ENCODE measurements at regions not wholly inside any gene's neighbourhood (a gene's known extent, or its start where the extent isn't known, plus 50 kb on each side); places are given as distances from the start of the nearest gene placed in this dataset.
A peak's percentile ranks its signal among the peaks of the same experiment; 100 is the strongest.

DNA sequence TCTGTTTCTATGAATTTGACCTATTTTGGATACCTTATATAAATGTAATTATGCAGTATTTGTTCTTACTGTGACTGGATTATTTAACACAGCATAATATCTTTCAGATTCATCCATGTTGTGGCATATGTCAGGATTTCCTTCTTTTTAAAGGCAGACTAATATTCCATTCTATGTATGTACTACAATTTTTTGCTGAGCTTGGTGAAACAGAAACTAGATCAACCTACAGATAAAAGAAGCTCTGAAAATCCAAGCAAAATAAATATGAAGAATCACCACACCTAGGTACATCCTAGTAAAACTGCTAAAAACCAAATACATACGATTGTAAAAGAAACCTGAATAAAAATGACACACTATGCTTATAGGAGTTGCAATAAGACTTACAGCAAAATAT lies 300.5 kb downstream of the HTR7 start:
- no peak for DNase-seq
- Histone ChIP-seq H3K4me3 (ENCODE audit: insufficient read depth, low read depth, low read length) (no peak overlapping the region), H3K36me3 (replicated peaks; ENCODE audit: control insufficient read depth, insufficient read depth, low read length) (no peaks in the 10 kb centered on the region), H3K27me3 (ENCODE audit: control insufficient read depth, insufficient read depth, low read length) (no peaks in the 10 kb centered on the region)

- no peak for DNase-seq
These were observed 297.5 kb downstream of the HTR7 start for GRCh38 chr10:90560331-90560730.

DNA sequence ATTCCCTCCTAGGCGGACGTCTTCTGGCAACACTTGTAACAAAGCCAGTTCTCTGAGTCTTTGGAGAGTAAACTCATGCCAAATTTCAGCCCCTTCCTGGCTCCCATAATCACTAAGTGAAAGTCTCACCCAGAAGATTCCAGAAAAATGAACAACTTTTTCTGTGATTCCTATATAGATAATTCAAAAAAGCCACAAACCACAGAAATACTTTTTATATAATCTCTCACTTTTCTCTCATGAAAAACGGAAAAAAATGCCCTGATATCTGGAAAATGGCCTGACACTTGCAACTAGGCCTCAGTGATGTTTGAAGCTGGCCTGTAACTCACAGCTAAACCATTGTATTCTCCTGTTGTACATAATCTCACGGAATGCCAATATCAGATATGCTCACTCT lies 296.2 kb downstream of the HTR7 start:
- no peaks in the 10 kb centered on the region for H3K27me3 ChIP-seq (ENCODE audit: control insufficient read depth, insufficient read depth, low read length)
- no peak for DNase-seq
- no peaks in the 10 kb centered on the region for H3K36me3 ChIP-seq (replicated peaks; ENCODE audit: control insufficient read depth, insufficient read depth, low read length)
- H3K4me3 ChIP-seq (ENCODE audit: insufficient read depth, low read depth, low read length) = no peak overlapping the region

More at GRCh38 chr10:90560331-90560730, 297.5 kb downstream of the HTR7 start:
- H3K27me3 ChIP-seq (ENCODE audit: control insufficient read depth, insufficient read depth, low read length) = no peaks in the 10 kb centered on the region
- no peaks in the 10 kb centered on the region for H3K36me3 ChIP-seq (replicated peaks; ENCODE audit: control insufficient read depth, insufficient read depth, low read length)
- no peak overlapping the region for H3K4me3 ChIP-seq (ENCODE audit: insufficient read depth, low read depth, low read length)

DNA sequence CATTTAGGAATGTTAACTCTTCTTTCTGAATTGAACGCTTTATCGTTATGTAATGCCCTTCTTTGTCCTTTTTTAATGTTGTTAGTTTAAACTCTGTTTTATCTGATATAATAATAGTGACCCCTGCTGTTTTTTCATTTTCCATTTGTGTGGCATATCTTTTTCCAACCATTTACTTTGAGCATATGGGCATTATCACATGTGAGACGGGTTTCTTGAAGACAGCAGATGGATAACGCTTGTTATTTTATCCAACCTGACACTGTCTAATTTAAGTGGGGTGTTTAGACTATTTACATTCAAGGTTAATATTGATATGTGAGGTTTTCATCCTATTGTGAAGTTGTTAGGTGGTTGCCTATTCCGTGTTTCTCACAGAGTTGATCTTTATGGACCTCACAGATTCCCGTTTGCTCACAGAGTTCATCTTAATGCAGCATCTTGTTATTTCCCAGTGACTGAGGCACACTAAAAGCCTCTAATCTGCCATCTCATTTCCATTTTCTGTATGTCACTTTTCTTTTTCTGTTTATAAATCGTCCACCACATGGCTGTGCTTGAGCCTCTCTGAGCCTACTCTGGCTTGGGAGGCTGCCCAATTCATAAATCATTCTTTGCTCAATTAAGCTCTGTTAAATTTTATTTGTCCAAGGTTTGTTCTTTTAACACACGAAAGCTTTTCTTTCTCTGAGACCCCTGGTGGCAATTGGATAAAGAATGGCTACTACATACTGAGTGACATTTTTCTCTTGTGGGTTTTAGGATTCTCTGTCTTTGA lies 286.2 kb downstream of the HTR7 start:
- H3K4me3 ChIP-seq (ENCODE audit: insufficient read depth, low read depth, low read length) = no peak overlapping the region
- no peaks in the 10 kb centered on the region for H3K36me3 ChIP-seq (replicated peaks; ENCODE audit: control insufficient read depth, insufficient read depth, low read length)
- DNase-seq = no peak

DNA sequence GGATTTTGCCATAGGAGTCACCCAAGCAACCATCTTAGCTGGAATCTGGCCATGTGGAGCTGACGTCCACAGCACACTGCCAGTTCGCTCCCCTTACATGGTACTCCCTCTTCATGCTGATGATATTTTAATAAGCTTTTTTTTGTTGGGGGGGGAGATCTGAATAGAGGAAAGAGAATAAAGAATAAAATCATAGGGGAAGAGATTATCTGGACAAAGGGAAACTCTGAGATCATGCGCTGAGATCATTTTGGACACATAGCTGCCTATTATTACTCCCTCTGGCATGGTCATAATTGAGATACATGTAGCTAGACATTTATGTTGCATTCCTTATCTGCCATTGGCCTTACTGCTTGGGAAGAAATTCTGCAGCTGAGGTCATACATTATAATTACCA lies 282.7 kb downstream of the HTR7 start:
- Histone ChIP-seq H3K4me3 (ENCODE audit: insufficient read depth, low read depth, low read length) (no peak overlapping the region), H3K27me3 (ENCODE audit: control insufficient read depth, insufficient read depth, low read length) (no peaks in the 10 kb centered on the region; the same call in 1 of the 2 replicates), H3K36me3 (replicated peaks; ENCODE audit: control insufficient read depth, insufficient read depth, low read length) (no peaks in the 10 kb centered on the region)
- no peak for DNase-seq

More for the DNA sequence above, 286.2 kb downstream of the HTR7 start:
- no peaks in the 10 kb centered on the region for H3K27me3 ChIP-seq (ENCODE audit: control insufficient read depth, insufficient read depth, low read length)

- no peaks in the 10 kb centered on the region for H3K36me3 ChIP-seq (replicated peaks; ENCODE audit: control insufficient read depth, insufficient read depth, low read length)
- no peaks in the 10 kb centered on the region; the same call in 1 of the 2 replicates for H3K27me3 ChIP-seq (ENCODE audit: control insufficient read depth, insufficient read depth, low read length)
- no peak for DNase-seq
- no peak overlapping the region for H3K4me3 ChIP-seq (ENCODE audit: insufficient read depth, low read depth, low read length)
These were observed 280.3 kb downstream of the HTR7 start for GRCh38 chr10:90577569-90577968.

- DNase-seq = peak; percentile 3
- Histone ChIP-seq H3K27me3 (ENCODE audit: control insufficient read depth, insufficient read depth, low read length) (no peaks in the 10 kb centered on the region; the same call in 1 of the 2 replicates), H3K4me3 (ENCODE audit: insufficient read depth, low read depth, low read length) (no peak overlapping the region)
These were observed 278.1 kb downstream of the HTR7 start for GRCh38 chr10:90579602-90580242.

GRCh38 chr10:90583416-90583815 lies 274.4 kb downstream of the HTR7 start:
- DNase-seq = no peak
- no peaks in the 10 kb centered on the region for H3K36me3 ChIP-seq (replicated peaks; ENCODE audit: control insufficient read depth, insufficient read depth, low read length)
- no peaks in the 10 kb centered on the region; the same call in 1 of the 2 replicates for H3K27me3 ChIP-seq (ENCODE audit: control insufficient read depth, insufficient read depth, low read length)
- H3K4me3 ChIP-seq (ENCODE audit: insufficient read depth, low read depth, low read length) = no peak overlapping the region

More at GRCh38 chr10:90579602-90580242, 278.1 kb downstream of the HTR7 start:
- no peaks in the 10 kb centered on the region for H3K36me3 ChIP-seq (replicated peaks; ENCODE audit: control insufficient read depth, insufficient read depth, low read length)

- no peak overlapping the region for H3K4me3 ChIP-seq (ENCODE audit: insufficient read depth, low read depth, low read length)
- DNase-seq = no peak
- H3K36me3 ChIP-seq (replicated peaks; ENCODE audit: control insufficient read depth, insufficient read depth, low read length) = no peaks in the 10 kb centered on the region
- H3K27me3 ChIP-seq (ENCODE audit: control insufficient read depth, insufficient read depth, low read length) = no peaks in the 10 kb centered on the region
These were observed 270.8 kb downstream of the HTR7 start for GRCh38 chr10:90587081-90587491.

GRCh38 chr10:90587561-90587960 lies 270.3 kb downstream of the HTR7 start:
- H3K36me3 ChIP-seq (replicated peaks; ENCODE audit: control insufficient read depth, insufficient read depth, low read length) = no peaks in the 10 kb centered on the region
- H3K27me3 ChIP-seq (ENCODE audit: control insufficient read depth, insufficient read depth, low read length) = no peaks in the 10 kb centered on the region
- no peak for DNase-seq
- no peak overlapping the region for H3K4me3 ChIP-seq (ENCODE audit: insufficient read depth, low read depth, low read length)

DNA sequence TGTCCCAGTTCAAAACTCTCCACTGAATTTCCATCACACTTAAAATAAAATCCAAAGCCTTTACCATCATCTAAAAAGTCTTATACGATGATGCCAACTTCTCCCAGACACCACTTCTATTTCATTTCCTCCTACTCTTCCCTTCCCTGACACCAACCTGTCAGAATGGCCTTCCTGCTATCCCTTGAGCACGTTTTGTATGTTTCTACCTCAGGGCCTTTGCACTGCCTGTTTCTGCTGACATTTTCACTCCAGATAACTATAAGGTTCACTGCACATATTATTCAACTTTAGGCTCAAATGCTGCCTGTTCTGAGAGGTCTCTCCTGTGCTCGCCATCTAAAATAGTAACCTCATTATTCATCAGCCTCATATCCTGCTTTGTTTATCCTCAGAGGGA lies 269.6 kb downstream of the HTR7 start:
- H3K27me3 ChIP-seq (ENCODE audit: control insufficient read depth, insufficient read depth, low read length) = no peaks in the 10 kb centered on the region
- no peaks in the 10 kb centered on the region for H3K36me3 ChIP-seq (replicated peaks; ENCODE audit: control insufficient read depth, insufficient read depth, low read length)
- no peak for DNase-seq
- H3K4me3 ChIP-seq (ENCODE audit: insufficient read depth, low read depth, low read length) = no peak overlapping the region

DNA sequence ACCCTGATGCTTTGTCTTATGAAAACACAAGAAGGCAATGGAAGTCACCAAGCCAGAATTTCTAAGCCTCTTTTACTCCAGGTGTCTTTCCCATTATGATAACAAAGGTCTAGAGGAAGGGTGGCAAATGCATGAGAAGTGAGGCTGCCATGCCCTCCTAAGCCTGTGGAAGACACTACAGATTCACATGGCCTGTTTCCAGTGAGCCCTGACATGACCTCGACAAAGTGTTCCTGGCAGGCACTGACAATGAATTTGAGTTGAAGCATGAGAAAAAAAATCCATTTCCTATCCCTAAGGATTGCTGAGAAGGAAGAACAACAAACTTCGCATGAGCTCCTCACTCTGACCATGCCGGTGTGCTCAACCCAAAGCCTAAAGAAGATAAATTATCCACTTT lies 268.0 kb downstream of the HTR7 start:
- Histone ChIP-seq H3K27me3 (ENCODE audit: control insufficient read depth, insufficient read depth, low read length) (no peaks in the 10 kb centered on the region), H3K36me3 (replicated peaks; ENCODE audit: control insufficient read depth, insufficient read depth, low read length) (no peaks in the 10 kb centered on the region), H3K4me3 (ENCODE audit: insufficient read depth, low read depth, low read length) (no peak overlapping the region)
- DNase-seq = no peak

GRCh38 chr10:90591629-90592028 lies 266.2 kb downstream of the HTR7 start:
- H3K4me3 ChIP-seq (ENCODE audit: insufficient read depth, low read depth, low read length) = no peak overlapping the region
- H3K27me3 ChIP-seq (ENCODE audit: control insufficient read depth, insufficient read depth, low read length) = no peaks in the 10 kb centered on the region
- DNase-seq = no peak
- H3K36me3 ChIP-seq (replicated peaks; ENCODE audit: control insufficient read depth, insufficient read depth, low read length) = no peaks in the 10 kb centered on the region

DNA sequence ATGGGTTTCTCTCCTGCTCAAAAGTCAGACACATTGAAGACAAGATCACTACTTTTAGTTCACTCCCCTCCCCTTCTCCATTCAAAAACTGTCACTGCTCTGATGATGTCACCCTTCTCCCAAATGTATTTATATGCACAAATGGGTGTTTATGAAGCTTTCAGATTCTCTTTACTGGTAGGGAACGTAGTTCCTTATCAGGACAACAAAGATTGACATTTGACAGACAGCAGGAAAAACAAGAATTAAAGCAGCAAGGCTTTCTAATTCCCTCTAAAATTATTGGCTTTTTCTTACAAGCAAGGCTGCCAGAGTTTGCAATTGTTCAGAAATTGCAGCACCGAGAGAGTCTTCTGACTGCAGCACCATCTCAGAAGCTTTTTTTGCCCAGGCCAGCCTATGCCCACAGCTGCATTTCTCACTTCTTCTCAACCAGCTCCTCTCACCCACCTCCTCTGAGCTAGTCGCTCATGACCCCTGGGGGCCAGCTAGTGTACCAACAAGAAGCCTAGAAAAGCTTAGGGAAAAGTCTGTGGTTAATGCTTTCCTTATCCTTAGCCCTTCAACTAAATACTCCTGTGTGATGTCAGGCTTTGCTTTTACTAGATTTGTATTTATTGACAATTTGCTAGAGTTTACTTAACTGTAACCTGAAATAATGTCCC lies 265.1 kb downstream of the HTR7 start:
- no peaks in the 10 kb centered on the region for H3K36me3 ChIP-seq (replicated peaks; ENCODE audit: control insufficient read depth, insufficient read depth, low read length)
- no peak overlapping the region for H3K4me3 ChIP-seq (ENCODE audit: insufficient read depth, low read depth, low read length)
- DNase-seq = peak; percentile 46
- no peaks in the 10 kb centered on the region for H3K27me3 ChIP-seq (ENCODE audit: control insufficient read depth, insufficient read depth, low read length)

DNA sequence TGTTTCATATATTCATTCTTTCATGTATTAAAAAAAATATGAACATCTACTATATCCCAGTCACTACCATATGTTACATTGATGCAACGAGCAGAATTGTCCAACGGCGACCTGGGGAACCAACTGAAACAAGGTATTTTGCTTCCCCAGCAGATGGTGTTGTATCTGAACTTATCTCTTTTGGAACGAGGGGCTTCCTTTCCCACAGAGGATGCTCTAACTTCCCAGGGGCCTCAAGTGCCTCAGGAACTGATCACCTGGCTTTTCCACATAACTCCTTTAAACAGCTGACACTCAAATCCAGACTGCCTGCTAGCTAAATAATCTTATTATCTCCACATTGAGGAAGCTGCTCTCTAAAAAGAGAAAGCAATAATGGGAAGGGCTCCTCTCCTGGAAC lies 259.3 kb downstream of the HTR7 start:
- Histone ChIP-seq H3K4me3 (ENCODE audit: insufficient read depth, low read depth, low read length) (no peak overlapping the region), H3K27me3 (ENCODE audit: control insufficient read depth, insufficient read depth, low read length) (no peaks in the 10 kb centered on the region), H3K36me3 (replicated peaks; ENCODE audit: control insufficient read depth, insufficient read depth, low read length) (no peaks in the 10 kb centered on the region)
- DNase-seq = no peak
